ENCODE measurements at regions not wholly inside any gene's neighbourhood (a gene's known extent, or its start where the extent isn't known, plus 50 kb on each side); places are given as distances from the start of the nearest gene placed in this dataset.

DNA sequence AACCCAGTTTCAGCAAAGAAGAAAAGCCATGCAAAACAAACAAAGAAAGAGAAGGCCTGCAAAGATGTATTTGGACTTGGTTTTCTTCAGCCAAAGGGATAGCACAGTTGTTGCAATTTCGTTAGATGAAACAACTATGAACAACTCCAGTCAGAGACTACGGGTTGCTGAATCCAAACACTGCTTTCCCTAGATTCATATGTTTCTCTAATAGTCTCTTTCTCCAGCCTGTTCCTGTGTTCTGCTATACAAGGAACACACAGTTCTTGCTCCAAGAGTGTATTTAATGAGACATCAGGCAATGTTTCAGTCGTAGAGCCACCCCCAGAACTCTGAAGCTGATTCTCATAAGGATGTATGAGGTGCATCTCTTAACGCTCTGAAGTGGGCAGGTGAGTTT lies 162.5 kb upstream of the TBL1X start:
- TF ChIP-seq CTCF (IDR thresholded peaks at IDR 0.05): no peak
- TF ChIP-seq POLR2A (IDR thresholded peaks at IDR 0.05): no peak
- no peak for TF ChIP-seq POLR2AphosphoS5 (IDR thresholded peaks at IDR 0.05)
